Suprapubic skin (tissue), 3 donors: ENCODE measurements at regions not wholly inside any gene's neighbourhood (a gene's known extent, or its start where the extent isn't known, plus 50 kb on each side); places are given as distances from the start of the nearest gene placed in this dataset.

Experiments used
- CTCF ChIP-seq, 2 donors: fragments of 200-600 bp in 1 of 2; fragments of 450-650 bp in 1 of 2; sonication (generic) in 1 of 2; IDR thresholded peaks; one replicate each; pipeline ENCODE4 v1.5.1; 2016 to 2019; ENCODE audit warnings: antibody characterized with exemption in 2 of 2, mild to moderate bottlenecking in 1 of 2, moderate library complexity in 1 of 2
- POLR2A ChIP-seq, 2 donors: fragments of 450-650 bp; IDR thresholded peaks; one replicate each; pipeline ENCODE4 v1.6.1; 2017; ENCODE audit warnings: antibody characterized with exemption in 2 of 2, mild to moderate bottlenecking in 2 of 2, moderate library complexity in 2 of 2

GRCh38 chr11:122198291-122198983 is 82.4 kb upstream of the BLID start:
- TF ChIP-seq POLR2A (IDR thresholded peaks at IDR 0.05) (no peak), CTCF (IDR thresholded peaks at IDR 0.05) (no peak)
